UCSD-AML1 (cell line): ENCODE measurements at regions not wholly inside any gene's neighbourhood (a gene's known extent, or its start where the extent isn't known, plus 50 kb on each side); places are given as distances from the start of the nearest gene placed in this dataset.
"Not testable (repeated sequence)": the region's sequence is repeated elsewhere in the genome, so short reads cannot be mapped to it uniquely, and the experiment has no call there.

Experiments
- DNase-seq: peaks from one replicate; lab custom pipeline; 2025; ENCODE audit not compliant: unreplicated experiment; lab: John Stamatoyannopoulos, UW

DNA sequence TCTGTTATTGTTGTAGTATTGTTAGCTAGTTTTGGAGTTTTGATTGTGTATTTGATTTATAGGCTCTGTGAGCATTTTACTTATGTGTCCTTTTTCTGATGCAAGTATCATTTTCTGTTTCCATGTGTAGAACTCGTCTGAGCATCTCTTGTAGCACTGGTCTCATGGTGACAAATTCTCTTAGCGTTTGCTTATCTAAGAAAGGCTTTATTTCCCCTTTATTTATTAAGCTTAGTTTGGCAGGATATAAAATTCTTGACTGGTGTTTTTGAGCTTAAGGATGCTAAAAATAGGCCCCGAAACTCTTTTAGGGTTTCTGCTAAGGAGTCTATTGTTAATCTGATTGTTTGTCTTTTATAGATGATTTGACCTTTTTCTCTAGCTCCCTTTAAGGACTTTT is 57.6 kb upstream of the THUMPD2 start:
- no peak for DNase-seq

DNA sequence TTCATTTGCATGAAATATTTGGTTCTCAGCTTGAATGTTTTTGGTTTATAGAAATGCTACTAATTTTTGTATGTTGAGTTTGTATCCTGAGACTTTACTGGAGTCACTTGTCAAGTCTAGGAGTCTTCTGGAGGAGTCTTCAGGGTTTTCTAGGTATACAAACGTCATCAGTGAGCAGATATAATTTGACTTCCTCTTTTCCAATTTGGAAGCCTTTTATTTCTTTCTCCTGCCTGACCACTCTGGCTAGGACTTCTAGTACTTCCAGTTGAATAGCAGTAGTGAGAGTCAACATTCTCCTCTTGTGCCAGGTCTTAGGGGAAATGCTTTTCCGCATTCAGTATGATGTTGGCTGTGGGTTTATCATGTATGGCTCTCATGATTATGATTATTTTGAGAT is 55.4 kb upstream of the THUMPD2 start:
- DNase-seq: no peak

DNA sequence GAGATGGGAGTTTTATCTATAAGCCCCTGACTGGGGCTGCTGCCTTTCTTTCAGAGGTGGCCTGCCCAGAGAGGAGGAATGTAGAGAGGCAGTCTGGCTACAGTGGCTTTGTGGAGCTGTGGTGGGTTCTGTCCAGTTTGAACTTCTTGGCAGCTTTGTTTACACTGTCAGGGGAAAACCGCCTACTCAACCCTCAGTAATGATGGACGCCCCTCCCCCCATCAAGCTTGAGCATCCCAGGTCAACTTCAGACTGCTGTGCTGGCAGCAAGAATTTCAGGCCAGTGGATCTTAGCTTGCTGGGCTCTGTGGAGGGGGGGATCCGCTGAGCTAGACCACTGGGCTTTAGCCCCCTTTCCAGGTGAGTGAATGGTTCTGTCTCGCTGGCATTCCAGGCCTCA is 51.6 kb upstream of the THUMPD2 start:
- not testable (repeated sequence) for DNase-seq
